ENCODE measurements at regions not wholly inside any gene's neighbourhood (a gene's known extent, or its start where the extent isn't known, plus 50 kb on each side); places are given as distances from the start of the nearest gene placed in this dataset.

DNA sequence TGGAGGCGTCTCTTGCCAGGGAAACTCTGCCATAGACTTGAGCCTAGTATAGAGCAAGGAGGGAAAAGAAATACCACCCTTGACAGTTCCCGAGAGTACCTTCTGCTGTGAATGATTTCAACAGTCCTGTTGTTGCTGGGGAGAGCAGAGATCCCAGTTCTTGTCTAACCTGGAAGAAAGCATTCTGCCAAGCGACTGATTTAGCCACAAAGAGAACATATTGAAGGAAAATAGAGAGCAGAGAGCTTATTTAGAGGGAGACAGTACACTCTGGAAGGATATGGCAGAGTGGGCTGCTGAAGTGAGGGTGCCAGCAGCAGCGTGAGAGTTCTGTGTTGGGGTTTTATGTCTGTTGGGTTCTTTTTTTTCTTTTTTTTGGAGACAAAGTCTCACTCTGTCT, 966.9 kb upstream of the TMEM132C start:
- H3K4me3 ChIP-seq (ENCODE audit: low read length in 2 of 2), result no peak overlapping the region
- no peaks in the 10 kb centered on the region for H3K27me3 ChIP-seq (ENCODE audit: control insufficient read depth in 2 of 2, insufficient read depth in 2 of 2, low read length in 2 of 2)
- H3K36me3 ChIP-seq (ENCODE audit: control insufficient read depth in 2 of 2, insufficient read depth in 2 of 2, low read length in 2 of 2), result no peaks in the 10 kb centered on the region
- no peak overlapping the region for H3K27ac ChIP-seq (ENCODE audit: low read depth in 2 of 2, low read length in 2 of 2)
- H3K9me3 ChIP-seq (ENCODE audit: control insufficient read depth in 2 of 2, low read length in 2 of 2), result no peaks in the 10 kb centered on the region
- H3K4me1 ChIP-seq (ENCODE audit: control insufficient read depth in 2 of 2, insufficient read depth in 2 of 2, low read length in 2 of 2), result no peaks in the 10 kb centered on the region
- no peak overlapping the region for H3K9ac ChIP-seq (ENCODE audit: low read depth in 1 of 2, low read length in 2 of 2)

DNA sequence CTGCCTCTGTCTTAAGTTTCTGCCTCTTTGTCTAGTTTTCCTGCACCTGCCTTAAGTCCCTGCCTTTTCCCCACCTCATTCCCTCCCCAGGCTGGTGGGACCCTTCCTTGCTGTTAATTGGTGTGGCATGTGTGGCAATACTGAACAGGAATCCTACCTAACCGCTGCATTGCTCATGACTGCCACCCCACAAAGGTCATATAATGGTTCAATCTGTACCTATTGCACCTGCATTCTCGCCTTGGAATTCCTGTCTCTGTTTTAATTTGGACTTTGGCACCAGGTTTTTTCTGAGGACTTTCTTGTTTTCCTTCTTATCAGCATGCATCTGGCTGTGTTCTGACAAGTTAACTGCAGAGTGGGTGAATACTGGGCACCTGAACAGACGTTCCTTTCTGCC, 966.2 kb upstream of the TMEM132C start:
- Histone ChIP-seq H3K36me3 (ENCODE audit: control insufficient read depth in 2 of 2, insufficient read depth in 2 of 2, low read length in 2 of 2) (no peaks in the 10 kb centered on the region), H3K9me3 (ENCODE audit: control insufficient read depth in 2 of 2, low read length in 2 of 2) (peaks cover 0 to 2% of the 10 kb centered on the region in 2 donors), H3K27ac (ENCODE audit: low read depth in 2 of 2, low read length in 2 of 2) (no peak overlapping the region), H3K27me3 (ENCODE audit: control insufficient read depth in 2 of 2, insufficient read depth in 2 of 2, low read length in 2 of 2) (no peaks in the 10 kb centered on the region), H3K4me3 (ENCODE audit: low read length in 2 of 2) (no peak overlapping the region), H3K9ac (ENCODE audit: low read depth in 1 of 2, low read length in 2 of 2) (no peak overlapping the region), H3K4me1 (ENCODE audit: control insufficient read depth in 2 of 2, insufficient read depth in 2 of 2, low read length in 2 of 2) (no peaks in the 10 kb centered on the region)

DNA sequence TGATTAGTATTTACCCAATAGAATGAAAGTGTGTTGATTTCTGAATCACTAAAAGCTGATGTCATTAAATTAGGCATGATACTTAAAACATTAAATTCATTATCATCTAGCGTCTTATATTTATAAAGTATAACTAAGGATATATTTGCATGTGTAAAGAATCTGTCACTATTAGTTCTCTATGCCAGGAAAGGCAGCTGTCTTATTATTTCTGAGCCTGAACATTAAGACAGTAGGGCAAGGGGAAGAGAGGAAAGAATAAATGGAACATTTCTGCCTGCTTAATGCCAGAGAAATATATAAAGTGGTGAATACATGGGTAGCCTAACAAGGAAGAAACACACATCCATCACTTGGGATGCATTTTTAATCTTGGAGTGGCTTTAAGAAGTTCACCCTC, 965.1 kb upstream of the TMEM132C start:
- H3K9ac ChIP-seq (ENCODE audit: low read depth in 1 of 2, low read length in 2 of 2), result no peak overlapping the region
- no peak overlapping the region for H3K27ac ChIP-seq (ENCODE audit: low read depth in 2 of 2, low read length in 2 of 2)
- H3K27me3 ChIP-seq (ENCODE audit: control insufficient read depth in 2 of 2, insufficient read depth in 2 of 2, low read length in 2 of 2), result no peaks in the 10 kb centered on the region
- H3K36me3 ChIP-seq (ENCODE audit: control insufficient read depth in 2 of 2, insufficient read depth in 2 of 2, low read length in 2 of 2), result no peaks in the 10 kb centered on the region
- peaks cover 0 to 2% of the 10 kb centered on the region in 2 donors for H3K9me3 ChIP-seq (ENCODE audit: control insufficient read depth in 2 of 2, low read length in 2 of 2)
- H3K4me1 ChIP-seq (ENCODE audit: control insufficient read depth in 2 of 2, insufficient read depth in 2 of 2, low read length in 2 of 2), result no peaks in the 10 kb centered on the region
- H3K4me3 ChIP-seq (ENCODE audit: low read length in 2 of 2), result no peak overlapping the region

DNA sequence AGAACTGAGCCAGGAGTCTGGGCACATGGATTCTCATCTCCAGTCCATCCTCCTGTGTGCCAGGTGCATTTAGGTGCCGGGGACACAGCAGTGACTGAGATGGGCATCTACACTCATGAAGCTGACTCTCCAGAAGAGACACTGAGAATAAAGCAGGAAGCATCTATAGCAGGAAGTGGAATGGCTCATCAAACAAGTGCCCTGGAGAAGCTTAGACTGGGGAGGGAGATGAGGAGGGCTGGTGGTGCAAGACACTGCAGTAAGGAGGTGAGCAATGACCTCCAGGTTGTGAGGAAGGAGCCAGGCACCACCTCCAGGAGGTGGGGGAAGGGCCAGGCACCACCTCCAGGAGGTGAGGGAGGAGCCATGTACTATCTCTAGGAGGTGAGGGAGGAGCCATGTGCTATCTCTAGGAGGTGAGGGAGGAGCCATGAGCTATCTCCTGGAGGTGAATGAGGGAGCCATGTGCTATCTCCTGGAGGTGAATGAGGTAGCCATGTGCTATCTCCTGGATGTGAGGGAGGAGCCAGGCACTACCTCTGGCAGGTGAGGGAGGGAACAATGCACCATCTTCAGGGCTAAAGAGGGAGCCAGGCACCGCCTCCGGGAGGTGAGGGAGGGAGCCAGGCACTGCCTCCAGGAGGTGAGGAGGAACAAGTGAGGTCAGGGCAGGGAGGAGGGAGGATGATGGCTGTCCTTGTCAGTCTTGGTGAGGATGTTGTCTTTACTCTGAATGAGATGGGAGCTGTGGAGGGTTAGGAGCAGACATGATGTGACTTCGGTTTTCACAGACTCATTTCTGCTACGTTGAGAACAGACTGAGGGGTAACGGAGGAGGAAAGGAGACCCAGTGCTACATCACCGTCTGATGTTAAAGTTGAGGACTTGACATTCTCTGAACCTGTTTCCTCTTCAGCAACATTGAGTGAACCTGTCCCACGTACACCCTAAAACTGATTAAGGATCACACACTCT, 961.9 kb upstream of the TMEM132C start:
- Histone ChIP-seq H3K9me3 (ENCODE audit: control insufficient read depth in 2 of 2, low read length in 2 of 2) (peaks cover 0 to 2% of the 10 kb centered on the region in 2 donors), H3K27me3 (ENCODE audit: control insufficient read depth in 2 of 2, insufficient read depth in 2 of 2, low read length in 2 of 2) (no peaks in the 10 kb centered on the region), H3K27ac (ENCODE audit: low read depth in 2 of 2, low read length in 2 of 2) (no peak overlapping the region), H3K36me3 (ENCODE audit: control insufficient read depth in 2 of 2, insufficient read depth in 2 of 2, low read length in 2 of 2) (no peaks in the 10 kb centered on the region), H3K9ac (ENCODE audit: low read depth in 1 of 2, low read length in 2 of 2) (no peak overlapping the region), H3K4me1 (ENCODE audit: control insufficient read depth in 2 of 2, insufficient read depth in 2 of 2, low read length in 2 of 2) (no peaks in the 10 kb centered on the region), H3K4me3 (ENCODE audit: low read length in 2 of 2) (no peak overlapping the region)

DNA sequence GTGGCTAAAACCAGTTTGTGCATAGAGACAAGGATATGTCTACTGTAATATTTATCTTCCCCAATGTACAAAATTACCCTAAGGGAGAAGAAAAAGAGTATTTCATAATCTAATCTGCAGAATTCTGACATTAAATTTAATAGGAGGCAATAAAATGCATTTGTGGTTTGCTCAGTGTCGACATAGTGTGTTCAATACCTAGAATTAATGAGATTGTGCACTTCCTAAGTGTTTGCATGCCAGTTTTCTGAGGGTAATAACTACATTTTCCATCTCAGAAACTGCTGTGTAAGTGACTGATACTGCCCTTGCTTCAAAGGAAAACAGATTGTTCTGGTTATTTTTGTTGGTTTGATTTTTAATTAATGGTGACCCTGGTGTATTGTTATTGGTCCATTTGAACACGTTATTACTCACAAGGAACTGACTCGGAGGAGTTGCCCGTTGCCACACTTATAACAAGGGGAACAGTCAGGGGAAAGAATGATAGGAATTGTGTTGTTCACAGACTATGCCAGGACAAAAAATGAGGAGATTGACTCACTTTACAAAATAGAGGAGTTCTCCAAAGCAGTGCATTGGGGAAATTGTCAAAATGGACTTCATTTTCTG, 960.3 kb upstream of the TMEM132C start:
- Histone ChIP-seq H3K4me1 (ENCODE audit: control insufficient read depth in 2 of 2, insufficient read depth in 2 of 2, low read length in 2 of 2) (no peaks in the 10 kb centered on the region), H3K36me3 (ENCODE audit: control insufficient read depth in 2 of 2, insufficient read depth in 2 of 2, low read length in 2 of 2) (no peaks in the 10 kb centered on the region), H3K4me3 (ENCODE audit: low read length in 2 of 2) (no peak overlapping the region), H3K9me3 (ENCODE audit: control insufficient read depth in 2 of 2, low read length in 2 of 2) (peaks cover 0 to 2% of the 10 kb centered on the region in 2 donors), H3K27me3 (ENCODE audit: control insufficient read depth in 2 of 2, insufficient read depth in 2 of 2, low read length in 2 of 2) (no peaks in the 10 kb centered on the region), H3K27ac (ENCODE audit: low read depth in 2 of 2, low read length in 2 of 2) (no peak overlapping the region), H3K9ac (ENCODE audit: low read depth in 1 of 2, low read length in 2 of 2) (no peak overlapping the region)

DNA sequence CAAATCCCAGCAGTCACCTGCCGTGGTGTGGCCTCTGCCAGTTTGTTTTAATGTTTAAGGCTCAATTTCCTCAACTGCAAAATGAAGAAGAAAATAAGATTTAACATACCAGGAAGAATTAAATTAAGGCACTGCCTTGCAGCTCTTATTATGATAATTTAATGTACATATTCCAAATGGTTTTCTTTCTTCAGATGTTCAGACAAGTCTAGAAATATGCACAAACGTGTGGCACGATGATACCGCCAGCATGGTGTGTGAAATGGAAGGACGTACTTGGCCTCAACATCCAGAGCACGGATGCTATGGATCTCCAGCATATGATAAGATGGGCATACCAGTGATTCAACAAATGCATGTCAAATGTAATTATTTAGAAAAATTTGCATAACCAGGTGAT, 959.4 kb upstream of the TMEM132C start:
- no peaks in the 10 kb centered on the region for H3K27me3 ChIP-seq (ENCODE audit: control insufficient read depth in 2 of 2, insufficient read depth in 2 of 2, low read length in 2 of 2)
- peaks cover 0 to 2% of the 10 kb centered on the region in 2 donors for H3K9me3 ChIP-seq (ENCODE audit: control insufficient read depth in 2 of 2, low read length in 2 of 2)
- no peak overlapping the region for H3K4me3 ChIP-seq (ENCODE audit: low read length in 2 of 2)
- H3K4me1 ChIP-seq (ENCODE audit: control insufficient read depth in 2 of 2, insufficient read depth in 2 of 2, low read length in 2 of 2), result no peaks in the 10 kb centered on the region
- no peak overlapping the region for H3K9ac ChIP-seq (ENCODE audit: low read depth in 1 of 2, low read length in 2 of 2)
- no peak overlapping the region for H3K27ac ChIP-seq (ENCODE audit: low read depth in 2 of 2, low read length in 2 of 2)
- H3K36me3 ChIP-seq (ENCODE audit: control insufficient read depth in 2 of 2, insufficient read depth in 2 of 2, low read length in 2 of 2), result no peaks in the 10 kb centered on the region

DNA sequence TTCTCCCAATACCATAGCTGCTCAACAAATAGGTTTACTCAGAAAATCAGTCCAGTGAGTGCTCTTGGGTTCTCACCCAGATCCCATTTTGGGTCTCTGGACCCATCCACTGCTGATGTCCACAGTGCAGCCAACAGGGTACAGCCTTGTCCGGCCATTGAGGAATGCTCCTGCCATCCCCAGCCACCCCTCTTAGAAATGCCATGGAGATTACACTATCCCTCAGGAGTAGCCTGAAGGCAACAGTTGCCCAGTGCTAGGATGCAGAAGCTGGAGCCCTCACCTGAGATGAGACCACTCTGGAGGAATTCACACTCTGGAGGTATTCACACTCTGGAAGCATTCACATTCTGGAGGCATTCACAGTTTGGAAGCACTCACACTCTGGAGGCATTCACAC, 958.8 kb upstream of the TMEM132C start:
- Histone ChIP-seq H3K9ac (ENCODE audit: low read depth in 1 of 2, low read length in 2 of 2) (no peak overlapping the region), H3K36me3 (ENCODE audit: control insufficient read depth in 2 of 2, insufficient read depth in 2 of 2, low read length in 2 of 2) (no peaks in the 10 kb centered on the region), H3K9me3 (ENCODE audit: control insufficient read depth in 2 of 2, low read length in 2 of 2) (peaks cover 0 to 2% of the 10 kb centered on the region in 2 donors), H3K27ac (ENCODE audit: low read depth in 2 of 2, low read length in 2 of 2) (no peak overlapping the region), H3K27me3 (ENCODE audit: control insufficient read depth in 2 of 2, insufficient read depth in 2 of 2, low read length in 2 of 2) (no peaks in the 10 kb centered on the region), H3K4me1 (ENCODE audit: control insufficient read depth in 2 of 2, insufficient read depth in 2 of 2, low read length in 2 of 2) (no peaks in the 10 kb centered on the region), H3K4me3 (ENCODE audit: low read length in 2 of 2) (no peak overlapping the region)

DNA sequence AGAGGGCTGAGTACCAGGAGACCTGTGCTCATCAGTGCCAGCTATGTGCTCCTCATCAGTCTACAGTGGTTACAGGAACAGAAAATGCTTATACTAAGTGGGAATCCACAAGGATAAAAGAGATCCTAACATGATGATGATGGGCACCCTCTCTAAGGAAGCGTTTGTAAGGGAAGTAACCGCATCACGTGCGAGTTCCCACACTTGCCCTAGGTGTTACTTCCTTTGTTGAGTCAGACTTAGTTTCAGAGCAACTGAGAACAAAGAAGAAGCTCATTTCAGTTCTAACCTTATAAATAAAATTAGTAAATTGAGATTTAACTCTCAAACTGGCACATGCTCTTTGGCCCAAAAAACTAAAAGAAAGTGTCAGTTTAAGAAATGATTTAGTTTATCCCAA, 956.4 kb upstream of the TMEM132C start:
- Histone ChIP-seq H3K4me3 (ENCODE audit: low read length in 2 of 2) (no peak overlapping the region), H3K9me3 (ENCODE audit: control insufficient read depth in 2 of 2, low read length in 2 of 2) (no peaks in the 10 kb centered on the region), H3K9ac (ENCODE audit: low read depth in 1 of 2, low read length in 2 of 2) (no peak overlapping the region), H3K27me3 (ENCODE audit: control insufficient read depth in 2 of 2, insufficient read depth in 2 of 2, low read length in 2 of 2) (no peaks in the 10 kb centered on the region), H3K4me1 (ENCODE audit: control insufficient read depth in 2 of 2, insufficient read depth in 2 of 2, low read length in 2 of 2) (no peaks in the 10 kb centered on the region), H3K36me3 (ENCODE audit: control insufficient read depth in 2 of 2, insufficient read depth in 2 of 2, low read length in 2 of 2) (no peaks in the 10 kb centered on the region), H3K27ac (ENCODE audit: low read depth in 2 of 2, low read length in 2 of 2) (no peak overlapping the region)

DNA sequence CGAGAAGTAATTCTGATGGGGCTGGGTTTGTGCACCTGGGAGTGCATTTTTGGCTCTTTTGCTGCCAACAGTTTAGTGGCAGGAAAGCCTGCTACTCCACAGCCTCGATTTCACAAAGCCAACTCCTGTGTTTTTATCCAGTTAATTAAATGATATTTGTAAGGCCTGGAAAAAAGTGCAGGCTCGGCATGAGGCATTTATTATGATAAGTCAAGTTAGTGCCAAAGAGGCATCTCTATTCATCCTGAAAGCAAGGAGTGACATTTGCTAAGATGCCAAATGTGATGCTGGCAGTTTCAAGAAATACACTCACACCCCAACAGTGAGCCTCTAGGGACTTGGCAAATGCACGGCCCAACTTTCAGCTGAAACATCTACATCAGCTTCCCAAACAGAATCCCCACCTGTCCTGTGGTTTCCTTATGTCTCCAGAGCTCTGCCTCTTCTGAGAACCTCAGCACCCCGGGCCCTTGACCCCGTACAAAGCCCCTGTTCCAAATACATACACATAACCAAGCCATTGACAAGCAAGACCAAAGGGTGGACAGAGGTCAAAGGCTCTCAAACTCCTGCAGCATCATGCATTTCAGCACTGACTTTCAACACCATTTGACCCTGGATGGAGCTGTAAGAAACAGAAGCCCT, 955.1 kb upstream of the TMEM132C start:
- Histone ChIP-seq H3K4me1 (ENCODE audit: control insufficient read depth in 2 of 2, insufficient read depth in 2 of 2, low read length in 2 of 2) (no peaks in the 10 kb centered on the region), H3K9ac (ENCODE audit: low read depth in 1 of 2, low read length in 2 of 2) (no peak overlapping the region), H3K27ac (ENCODE audit: low read depth in 2 of 2, low read length in 2 of 2) (no peak overlapping the region), H3K9me3 (ENCODE audit: control insufficient read depth in 2 of 2, low read length in 2 of 2) (no peaks in the 10 kb centered on the region), H3K36me3 (ENCODE audit: control insufficient read depth in 2 of 2, insufficient read depth in 2 of 2, low read length in 2 of 2) (no peaks in the 10 kb centered on the region), H3K27me3 (ENCODE audit: control insufficient read depth in 2 of 2, insufficient read depth in 2 of 2, low read length in 2 of 2) (no peaks in the 10 kb centered on the region), H3K4me3 (ENCODE audit: low read length in 2 of 2) (no peak overlapping the region)

DNA sequence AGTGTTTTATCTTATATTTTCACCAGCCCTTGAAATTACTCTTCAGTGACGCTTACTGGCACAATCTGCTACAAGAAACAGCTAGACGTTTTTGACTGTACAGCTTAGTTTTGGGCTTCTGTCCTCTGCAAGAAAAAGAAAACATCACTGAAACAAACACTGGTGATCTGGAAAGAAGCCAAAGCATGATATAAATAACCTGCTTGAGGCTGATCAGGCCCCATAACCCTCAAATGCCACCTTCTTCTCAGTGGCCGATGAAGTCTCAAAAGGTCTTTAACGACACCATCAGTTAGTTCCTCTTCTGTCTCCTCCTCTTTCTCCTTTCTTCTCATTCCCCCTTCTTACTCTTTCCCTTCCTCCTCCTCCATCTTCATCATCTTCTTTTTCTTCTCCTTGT, 942.3 kb upstream of the TMEM132C start:
- H3K9me3 ChIP-seq (ENCODE audit: control insufficient read depth in 2 of 2, low read length in 2 of 2), result no peaks in the 10 kb centered on the region
- H3K4me1 ChIP-seq (ENCODE audit: control insufficient read depth in 2 of 2, insufficient read depth in 2 of 2, low read length in 2 of 2), result no peaks in the 10 kb centered on the region

More for the DNA sequence above, 942.3 kb upstream of the TMEM132C start:
- Histone ChIP-seq H3K27me3 (ENCODE audit: control insufficient read depth in 2 of 2, insufficient read depth in 2 of 2, low read length in 2 of 2) (no peaks in the 10 kb centered on the region), H3K27ac (ENCODE audit: low read depth in 2 of 2, low read length in 2 of 2) (no peak overlapping the region), H3K36me3 (ENCODE audit: control insufficient read depth in 2 of 2, insufficient read depth in 2 of 2, low read length in 2 of 2) (no peaks in the 10 kb centered on the region), H3K4me3 (ENCODE audit: low read length in 2 of 2) (no peak overlapping the region), H3K9ac (ENCODE audit: low read depth in 1 of 2, low read length in 2 of 2) (no peak overlapping the region)
